B cell (primary cell): ENCODE measurements at regions not wholly inside any gene's neighbourhood (a gene's known extent, or its start where the extent isn't known, plus 50 kb on each side); places are given as distances from the start of the nearest gene placed in this dataset.

Source experiments
- ATAC-seq: fragments of 200-7000 bp; cut with Tn5 transposase; one replicate; pipeline ENCODE4 v1.10.0; 2021; ENCODE audit warnings: low read depth, mild to moderate bottlenecking, moderate number of reproducible peaks, moderate library complexity
- CTCF ChIA-PET: fragments of 350-600 bp; sonication (Branson Sonifier 250); formaldehyde crosslinking; loops from one replicate; lab custom pipeline; 2021; ENCODE audit warnings: antibody characterized with exemption, inconsistent platforms; lab: Charles Lee
- POLR2A ChIA-PET: fragments of 350-600 bp; sonication (Branson Sonifier 250); formaldehyde crosslinking; loops from one replicate; lab custom pipeline; 2021; ENCODE audit warnings: antibody characterized with exemption; lab: Charles Lee
- DNase-seq: peaks from one replicate; pipeline ENCODE4 v3.0.0; 2013
- H2AFZ ChIP-seq: 2 replicates; pipeline ENCODE4 v1.6.1; 2012; ENCODE audit warnings: mild to moderate bottlenecking, low read depth, low read length; ENCODE audit not compliant: insufficient read depth, poor library complexity, severe bottlenecking
- H3K27ac ChIP-seq, 2 donors: 1 replicate in 1 of 2; 2 replicates in 1 of 2; pipeline ENCODE4 v1.5.1; 2012 to 2013; ENCODE audit warnings: low read length in 2 of 2, mild to moderate bottlenecking in 2 of 2, moderate library complexity in 1 of 2
- H3K27me3 ChIP-seq, 4 experiments: fragments of 200-600 bp in 1 of 4; sonication (generic) in 1 of 4; replicated peaks in 1 of 4; 1 replicate in 2 of 4; 2 replicates in 2 of 4; pipeline versions ENCODE4 v1.6.1 to v1.7.0; 2013 to 2016; ENCODE audit warnings: low read length in 3 of 4, mild to moderate bottlenecking in 2 of 4, mixed read lengths in 1 of 4, moderate library complexity in 1 of 4; ENCODE audit not compliant: insufficient read depth in 4 of 4, control insufficient read depth in 3 of 4; ENCODE audit errors: control extremely low read depth in 1 of 4
- H3K36me3 ChIP-seq, 2 experiments: replicated peaks in 1 of 2; 1 replicate in 1 of 2; 2 replicates in 1 of 2; pipeline versions ENCODE4 v1.6.1 to v1.7.1; 2013; ENCODE audit warnings: low read length in 1 of 2; ENCODE audit not compliant: insufficient read depth in 2 of 2, control insufficient read depth in 1 of 2; ENCODE audit errors: control extremely low read depth in 1 of 2, extremely low read depth in 1 of 2
- H3K4me1 ChIP-seq, 2 donors: fragments of 200-600 bp in 1 of 2; sonication (generic) in 1 of 2; 1 replicate in 1 of 2; 2 replicates in 1 of 2; pipeline versions ENCODE4 v1.5.1 to v1.6.1; 2013 to 2017; ENCODE audit warnings: low read length in 2 of 2; ENCODE audit not compliant: control insufficient read depth in 2 of 2, insufficient read depth in 2 of 2
- H3K4me2 ChIP-seq: replicated peaks from 2 replicates; pipeline ENCODE3; 2012; ENCODE audit warnings: mild to moderate bottlenecking, low read depth, low read length; ENCODE audit not compliant: poor library complexity, severe bottlenecking
- H3K4me3 ChIP-seq, 5 experiments: fragments of 200-600 bp in 1 of 5; sonication (generic) in 1 of 5; 1 replicate in 3 of 5; 2 replicates in 2 of 5; pipeline versions ENCODE4 v1.5.1 to v1.7.0; 2011 to 2016; ENCODE audit warnings: low read length in 4 of 5, mild to moderate bottlenecking in 4 of 5, low read depth in 2 of 5, control low read depth in 1 of 5, moderate library complexity in 1 of 5; ENCODE audit not compliant: insufficient read depth in 1 of 5; ENCODE audit errors: control extremely low read depth in 1 of 5, extremely low read depth in 1 of 5
- H3K79me2 ChIP-seq: fragments of 200-600 bp; sonication (generic); one replicate; pipeline ENCODE4 v1.6.0; 2016; ENCODE audit warnings: low read length; ENCODE audit not compliant: control insufficient read depth, insufficient read depth
- H3K9ac ChIP-seq: fragments of 200-600 bp; sonication (generic); 2 replicates; pipeline ENCODE4 v1.6.1; 2017; ENCODE audit warnings: mild to moderate bottlenecking, low read length, moderate library complexity
- H3K9me3 ChIP-seq, 3 donors: one replicate each; pipeline versions ENCODE4 v1.6.1 to v1.7.1; 2013; ENCODE audit warnings: low read length in 2 of 3; ENCODE audit not compliant: control insufficient read depth in 2 of 3, insufficient read depth in 1 of 3; ENCODE audit errors: control extremely low read depth in 1 of 3
- H4K20me1 ChIP-seq: 2 replicates; pipeline ENCODE4 v1.6.0; 2012; ENCODE audit warnings: mild to moderate bottlenecking, low read length; ENCODE audit not compliant: insufficient read depth, control insufficient read depth, poor library complexity, severe bottlenecking
- H3K27ac Mint-ChIP-seq: one replicate; pipeline ENCODE4 v1.8.0; 2021; ENCODE audit warnings: mixed read lengths
- H3K27me3 Mint-ChIP-seq: one replicate; pipeline ENCODE4 v1.8.0; 2021; ENCODE audit warnings: mixed read lengths
- H3K4me1 Mint-ChIP-seq: one replicate; pipeline ENCODE4 v1.8.0; 2021; ENCODE audit warnings: mixed read lengths
- H3K4me3 Mint-ChIP-seq: one replicate; pipeline ENCODE4 v1.8.0; 2021; ENCODE audit warnings: mixed read lengths
- H3K9me3 Mint-ChIP-seq: one replicate; pipeline ENCODE4 v1.8.0; 2022; ENCODE audit warnings: mixed read lengths; ENCODE audit not compliant: insufficient read depth
- EZH2 ChIP-seq: IDR thresholded peaks from 2 replicates; pipeline ENCODE4 v1.6.1; 2012; ENCODE audit warnings: borderline replicate concordance, low read depth, mild to moderate bottlenecking, moderate library complexity, low read length; ENCODE audit not compliant: insufficient read depth, poor library complexity, severe bottlenecking
- WGBS: methylation state at CpG from one replicate; pipeline ENCODE4 v1.1.5; 2013; ENCODE audit warnings: missing lambda C conversion rate; ENCODE audit not compliant: insufficient coverage; 5-methylcytosine and 5-hydroxymethylcytosine counted together
- intact Hi-C: fragments of 100-400 bp; cut with micrococcal nuclease; formaldehyde crosslinking; loops from one replicate; pipeline ENCODE4 v1.10.0; 2022
- TF ChIP-seq, protein P1 (sequence below): fragments of 200-600 bp; IDR thresholded peaks from one replicate; pipeline ENCODE4 v1.8.0; 2022; ENCODE audit warnings: antibody characterized with exemption, mild to moderate bottlenecking

DNA sequence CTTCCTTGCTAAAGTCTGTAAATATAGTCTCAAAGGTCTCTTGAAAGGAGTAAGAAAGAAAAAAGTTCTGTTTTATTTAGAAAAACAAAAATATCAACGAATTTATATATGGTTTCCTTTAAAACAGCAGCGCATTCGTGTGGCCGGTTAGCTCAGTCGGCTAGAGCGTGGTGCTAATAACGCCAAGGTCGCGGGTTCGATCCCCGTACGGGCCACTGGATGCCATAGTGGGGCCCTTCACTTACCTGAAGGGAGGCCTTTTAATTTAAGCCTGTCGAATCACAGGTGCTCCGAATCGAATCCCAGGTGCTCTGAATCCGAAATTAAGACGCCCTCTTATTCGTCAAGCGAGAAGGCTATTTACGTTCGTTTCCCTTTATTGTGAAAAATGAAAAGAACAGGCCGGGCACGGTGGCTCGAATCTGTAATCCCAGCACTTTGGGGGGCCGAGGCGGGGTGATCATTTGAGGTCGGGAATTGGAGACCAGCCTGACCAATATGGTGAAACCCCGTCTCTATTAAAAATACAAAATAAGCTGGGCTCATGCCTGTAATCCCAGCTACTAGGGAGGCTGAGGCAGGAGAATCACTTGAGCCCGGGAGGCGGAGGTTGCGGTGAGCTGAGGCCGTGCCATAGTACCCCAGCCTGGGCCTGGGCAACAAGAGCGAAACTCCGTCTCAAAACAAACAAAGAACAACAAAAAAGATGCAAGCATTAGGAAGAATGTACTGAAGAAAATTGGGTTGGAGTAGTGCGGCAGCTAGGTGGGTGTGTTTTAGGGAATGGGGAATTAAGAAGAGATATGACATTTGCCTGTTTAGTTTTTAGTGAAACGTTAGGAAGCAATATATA is 195.8 kb upstream of the ZNF184 start:
- ChIA-PET CTCF (no interaction called here), POLR2A (no interaction called here)
- peak overlapping the region; percentile 73 for H3K27ac Mint-ChIP-seq
- WGBS = 3% methylated on average over 25 of the region's 36 CpGs
- Histone ChIP-seq H2AFZ (no peak overlapping the region), H3K79me2 (no peaks in the 10 kb centered on the region), H3K27me3 (peaks cover 0 to 87% (median 63%) of the 10 kb centered on the region in 4 experiments), H3K9ac (no peak overlapping the region), H3K4me3 (no peak overlapping the region), H3K27ac (no peak overlapping the region), H3K4me1 (peaks cover 21 to 22% of the 10 kb centered on the region in 2 donors), H3K4me2 (no peak overlapping the region), H3K9me3 (peaks cover 10 to 57% (median 37%) of the 10 kb centered on the region in 3 donors), H4K20me1 (no peaks in the 10 kb centered on the region), H3K36me3 (no peaks in the 10 kb centered on the region)
- intact Hi-C loops = loop anchor here (5.0 kb wide), 4 partner anchors 116 to 1341 kb away; no protein-coding TSS in a partner anchor
- peak overlapping the region; percentile 39 for H3K4me3 Mint-ChIP-seq
- H3K27me3 Mint-ChIP-seq = peaks cover 71% of the 10 kb centered on the region
- no peak for TF ChIP-seq EZH2
- TF ChIP-seq, protein P1, sequence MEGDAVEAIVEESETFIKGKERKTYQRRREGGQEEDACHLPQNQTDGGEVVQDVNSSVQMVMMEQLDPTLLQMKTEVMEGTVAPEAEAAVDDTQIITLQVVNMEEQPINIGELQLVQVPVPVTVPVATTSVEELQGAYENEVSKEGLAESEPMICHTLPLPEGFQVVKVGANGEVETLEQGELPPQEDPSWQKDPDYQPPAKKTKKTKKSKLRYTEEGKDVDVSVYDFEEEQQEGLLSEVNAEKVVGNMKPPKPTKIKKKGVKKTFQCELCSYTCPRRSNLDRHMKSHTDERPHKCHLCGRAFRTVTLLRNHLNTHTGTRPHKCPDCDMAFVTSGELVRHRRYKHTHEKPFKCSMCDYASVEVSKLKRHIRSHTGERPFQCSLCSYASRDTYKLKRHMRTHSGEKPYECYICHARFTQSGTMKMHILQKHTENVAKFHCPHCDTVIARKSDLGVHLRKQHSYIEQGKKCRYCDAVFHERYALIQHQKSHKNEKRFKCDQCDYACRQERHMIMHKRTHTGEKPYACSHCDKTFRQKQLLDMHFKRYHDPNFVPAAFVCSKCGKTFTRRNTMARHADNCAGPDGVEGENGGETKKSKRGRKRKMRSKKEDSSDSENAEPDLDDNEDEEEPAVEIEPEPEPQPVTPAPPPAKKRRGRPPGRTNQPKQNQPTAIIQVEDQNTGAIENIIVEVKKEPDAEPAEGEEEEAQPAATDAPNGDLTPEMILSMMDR = no peak
- peak; percentile 50 for DNase-seq
- H3K4me1 Mint-ChIP-seq = peaks cover 27% of the 10 kb centered on the region
- peaks cover 12% of the 10 kb centered on the region for H3K9me3 Mint-ChIP-seq
- no peak for ATAC-seq
